Fibroblast of skin of right quadriceps (primary cell): ENCODE measurements at regions not wholly inside any gene's neighbourhood (a gene's known extent, or its start where the extent isn't known, plus 50 kb on each side); places are given as distances from the start of the nearest gene placed in this dataset.

Source experiments
- DNase-seq: peaks from one replicate; pipeline ENCODE4 v3.0.0-alpha.2; 2013

- no peak for DNase-seq
These were observed 147.4 kb upstream of the GPC1 start for GRCh38 chr2:240288087-240288521.

- no peak for DNase-seq
These were observed 145.6 kb upstream of the GPC1 start for GRCh38 chr2:240289701-240290431.

- no peak for DNase-seq
These were observed 144.8 kb upstream of the GPC1 start for GRCh38 chr2:240290432-240291336.

- no peak for DNase-seq
These were observed 144.0 kb upstream of the GPC1 start for GRCh38 chr2:240291337-240292034.

- no peak for DNase-seq
These were observed 143.4 kb upstream of the GPC1 start for GRCh38 chr2:240292035-240292574.

GRCh38 chr2:240292619-240293525 is 142.6 kb upstream of the GPC1 start:
- DNase-seq: no peak

- no peak for DNase-seq
These were observed 141.7 kb upstream of the GPC1 start for GRCh38 chr2:240293557-240294461.

- no peak for DNase-seq
These were observed 140.9 kb upstream of the GPC1 start for GRCh38 chr2:240294514-240294913.

- DNase-seq: no peak
These were observed 140.0 kb upstream of the GPC1 start for GRCh38 chr2:240295256-240296103.

- no peak for DNase-seq
These were observed 139.4 kb upstream of the GPC1 start for GRCh38 chr2:240296104-240296406.

GRCh38 chr2:240296476-240297255 is 138.8 kb upstream of the GPC1 start:
- no peak for DNase-seq

- no peak for DNase-seq
These were observed 138.0 kb upstream of the GPC1 start for GRCh38 chr2:240297256-240298116.

- no peak for DNase-seq
These were observed 137.2 kb upstream of the GPC1 start for GRCh38 chr2:240298117-240298790.

- no peak for DNase-seq
These were observed 136.4 kb upstream of the GPC1 start for GRCh38 chr2:240298803-240299709.

GRCh38 chr2:240299710-240300068 is 135.8 kb upstream of the GPC1 start:
- no peak for DNase-seq

GRCh38 chr2:240300261-240300821 is 135.1 kb upstream of the GPC1 start:
- DNase-seq: no peak
